Fibroblast of lung (primary cell): ENCODE measurements at regions not wholly inside any gene's neighbourhood (a gene's known extent, or its start where the extent isn't known, plus 50 kb on each side); places are given as distances from the start of the nearest gene placed in this dataset.
"Not testable (repeated sequence)": the region's sequence is repeated elsewhere in the genome, so short reads cannot be mapped to it uniquely, and the experiment has no call there.

ENCODE experiments used
- DNase-seq, 2 donors: peaks; one replicate each; pipeline versions ENCODE4 v3.0.0 to v3.0.0-alpha.2; 2010; ENCODE audit warnings: low read depth in 2 of 2
- H2AFZ ChIP-seq: 2 replicates; pipeline ENCODE4 v1.5.1; 2012; ENCODE audit warnings: low read length, control low read depth, inconsistent platforms
- H3K27ac ChIP-seq: 2 replicates; pipeline ENCODE4 v1.5.1; 2011; ENCODE audit warnings: low read length, control low read depth; ENCODE audit not compliant: insufficient read depth
- H3K27me3 ChIP-seq: 2 replicates; pipeline ENCODE4 v1.5.1; 2011; ENCODE audit warnings: mild to moderate bottlenecking, low read length; ENCODE audit not compliant: control insufficient read depth, insufficient read depth
- H3K36me3 ChIP-seq: 2 replicates; pipeline ENCODE4 v1.5.1; 2011; ENCODE audit warnings: low read length; ENCODE audit not compliant: control insufficient read depth, insufficient read depth
- H3K4me1 ChIP-seq: 2 replicates; pipeline ENCODE4 v1.5.1; 2011; ENCODE audit warnings: low read length; ENCODE audit not compliant: control insufficient read depth, insufficient read depth; ENCODE audit errors: extremely low read depth
- H3K4me2 ChIP-seq: 2 replicates; pipeline ENCODE4 v1.5.1; 2011; ENCODE audit warnings: low read length, control low read depth; ENCODE audit not compliant: insufficient read depth; ENCODE audit errors: extremely low read depth
- H3K4me3 ChIP-seq, 4 experiments: fragments of 200-600 bp in 1 of 4; sonication (generic) in 1 of 4; replicated peaks in 1 of 4; 2 replicates each; pipeline ENCODE4 v1.5.1; 2011 to 2016; ENCODE audit warnings: low read length in 4 of 4, low read depth in 3 of 4, mild to moderate bottlenecking in 3 of 4, control low read depth in 2 of 4, inconsistent platforms in 1 of 4, mixed read lengths in 1 of 4; ENCODE audit not compliant: insufficient read depth in 1 of 4; ENCODE audit errors: control extremely low read depth in 1 of 4
- H3K79me2 ChIP-seq: 2 replicates; pipeline ENCODE4 v1.5.1; 2012; ENCODE audit warnings: mild to moderate bottlenecking, low read length, inconsistent platforms; ENCODE audit not compliant: control insufficient read depth, insufficient read depth
- H3K9ac ChIP-seq: 2 replicates; pipeline ENCODE4 v1.5.1; 2011; ENCODE audit warnings: mild to moderate bottlenecking, low read length, control low read depth; ENCODE audit not compliant: insufficient read depth
- H3K9me3 ChIP-seq: 2 replicates; pipeline ENCODE4 v1.5.1; 2012; ENCODE audit warnings: low read depth, low read length; ENCODE audit not compliant: control insufficient read depth, insufficient read depth
- H4K20me1 ChIP-seq: 2 replicates; pipeline ENCODE4 v1.5.1; 2011; ENCODE audit warnings: low read length; ENCODE audit not compliant: control insufficient read depth, insufficient read depth; ENCODE audit errors: extremely low read depth
- CTCF ChIP-seq, 2 donors: IDR thresholded peaks in 1 of 2; conservative IDR thresholded peaks in 1 of 2; 1 replicate in 1 of 2; 2 replicates in 1 of 2; pipeline ENCODE4 v1.5.1; 2011 to 2012; ENCODE audit warnings: low read length in 2 of 2, control low read depth in 1 of 2, inconsistent platforms in 1 of 2, low read depth in 1 of 2, mild to moderate bottlenecking in 1 of 2
- EZH2 ChIP-seq: IDR thresholded peaks from 2 replicates; pipeline ENCODE4 v1.5.1; 2012; ENCODE audit warnings: low read length, control low read depth, mild to moderate bottlenecking; ENCODE audit errors: missing control alignments

GRCh38 chr10:128191847-128192246 lies 65.6 kb upstream of the MKI67 start:
- Histone ChIP-seq H3K9me3 (no peaks in the 10 kb centered on the region), H3K4me1 (no peaks in the 10 kb centered on the region), H2AFZ (no peak overlapping the region), H3K27ac (no peak overlapping the region), H3K36me3 (no peaks in the 10 kb centered on the region), H3K9ac (no peak overlapping the region), H3K27me3 (no peaks in the 10 kb centered on the region), H3K79me2 (no peaks in the 10 kb centered on the region), H4K20me1 (no peaks in the 10 kb centered on the region), H3K4me3 (no peak overlapping the region), H3K4me2 (no peak overlapping the region)
- TF ChIP-seq EZH2, result no peak
- no peak for DNase-seq

DNA sequence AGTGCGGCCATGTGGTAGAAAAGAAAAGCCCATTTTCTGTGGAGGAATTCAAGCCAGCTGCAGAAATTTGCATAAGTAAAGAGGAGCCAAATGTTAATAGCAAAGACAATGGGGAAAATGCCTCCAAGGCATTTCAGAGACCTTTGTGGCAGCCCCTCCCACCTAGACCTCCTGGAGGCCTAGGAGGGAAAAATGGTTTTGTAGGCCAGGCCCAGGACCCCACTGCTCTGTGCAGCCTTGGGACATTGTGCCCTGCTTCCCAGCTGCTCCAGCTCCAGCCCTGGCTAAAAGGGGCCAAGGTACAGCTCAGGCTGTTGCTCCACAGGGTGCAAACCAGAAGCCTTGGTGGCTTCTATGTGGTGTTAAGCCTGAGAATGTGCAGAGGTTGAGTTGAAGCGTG lies 75.6 kb upstream of the MKI67 start:
- not testable (repeated sequence) for H3K36me3 ChIP-seq, H2AFZ ChIP-seq, H3K27ac ChIP-seq, H3K27me3 ChIP-seq, H3K4me3 ChIP-seq, H3K9me3 ChIP-seq, H3K79me2 ChIP-seq, H3K4me1 ChIP-seq, H3K9ac ChIP-seq, H4K20me1 ChIP-seq, DNase-seq, H3K4me2 ChIP-seq

- Histone ChIP-seq H2AFZ (no peak overlapping the region), H3K9me3 (no peaks in the 10 kb centered on the region), H4K20me1 (no peaks in the 10 kb centered on the region), H3K9ac (no peak overlapping the region), H3K27ac (no peak overlapping the region), H3K4me1 (no peaks in the 10 kb centered on the region), H3K4me2 (no peak overlapping the region), H3K36me3 (no peaks in the 10 kb centered on the region), H3K4me3 (no peak overlapping the region), H3K79me2 (no peaks in the 10 kb centered on the region), H3K27me3 (no peaks in the 10 kb centered on the region)
- no peak for TF ChIP-seq CTCF (conservative IDR thresholded peaks at IDR 0.05 in 1 of 2, IDR thresholded peaks at IDR 0.05 in 1 of 2; ENCODE audit: low read depth in 1 of 2, low read length in 2 of 2)
- no peak for TF ChIP-seq EZH2
- DNase-seq, result no peak
Measured at GRCh38 chr10:128203028-128203427, 76.8 kb upstream of the MKI67 start.

GRCh38 chr10:128205591-128205990 lies 79.4 kb upstream of the MKI67 start:
- H4K20me1 ChIP-seq, H3K4me3 ChIP-seq, H3K36me3 ChIP-seq, H3K9ac ChIP-seq, H2AFZ ChIP-seq, H3K79me2 ChIP-seq, H3K27me3 ChIP-seq, H3K27ac ChIP-seq, H3K4me1 ChIP-seq, H3K9me3 ChIP-seq, DNase-seq, H3K4me2 ChIP-seq: not testable (repeated sequence)
